GM12865 (cell line): ENCODE measurements at regions not wholly inside any gene's neighbourhood (a gene's known extent, or its start where the extent isn't known, plus 50 kb on each side); places are given as distances from the start of the nearest gene placed in this dataset.

Experiments used
- DNase-seq: peaks from one replicate; pipeline ENCODE4 v3.0.0; 2010; ENCODE audit warnings: low read depth
- H3K4me3 ChIP-seq: 2 replicates; pipeline ENCODE4 v1.5.1; 2011; ENCODE audit warnings: mild to moderate bottlenecking, low read depth, low read length, control low read depth
- CTCF ChIP-seq: IDR thresholded peaks from 2 replicates; pipeline ENCODE4 v1.5.1; 2011; ENCODE audit warnings: low read length, control low read depth, low read depth, inconsistent platforms; ENCODE audit not compliant: insufficient read depth; ENCODE audit errors: missing control alignments

GRCh38 chr11:110908401-110909105 is 196.3 kb upstream of the ARHGAP20 start:
- no peak for TF ChIP-seq CTCF
- no peak overlapping the region for H3K4me3 ChIP-seq
- no peak for DNase-seq

DNA sequence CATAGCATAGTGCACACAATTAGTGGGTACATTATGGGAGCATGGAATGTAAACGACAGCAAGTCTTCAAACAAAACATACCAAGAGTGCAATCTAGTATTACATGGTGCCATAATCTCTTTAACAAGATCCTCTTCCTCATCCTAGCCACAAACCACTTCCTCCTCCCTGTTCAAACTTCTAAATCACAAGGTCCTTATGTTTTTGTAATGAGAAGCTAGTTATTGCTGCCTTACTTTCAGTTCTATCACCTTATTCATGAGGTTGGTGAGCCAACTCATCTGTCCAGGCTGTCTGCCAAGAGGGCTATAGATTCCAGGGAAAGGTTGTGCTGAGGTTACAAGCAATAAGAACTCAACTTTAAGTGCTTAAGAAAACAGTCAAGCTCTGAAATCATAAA is 195.4 kb upstream of the ARHGAP20 start:
- no peak for TF ChIP-seq CTCF
- no peak overlapping the region for H3K4me3 ChIP-seq
- DNase-seq: peak; percentile 23

DNA sequence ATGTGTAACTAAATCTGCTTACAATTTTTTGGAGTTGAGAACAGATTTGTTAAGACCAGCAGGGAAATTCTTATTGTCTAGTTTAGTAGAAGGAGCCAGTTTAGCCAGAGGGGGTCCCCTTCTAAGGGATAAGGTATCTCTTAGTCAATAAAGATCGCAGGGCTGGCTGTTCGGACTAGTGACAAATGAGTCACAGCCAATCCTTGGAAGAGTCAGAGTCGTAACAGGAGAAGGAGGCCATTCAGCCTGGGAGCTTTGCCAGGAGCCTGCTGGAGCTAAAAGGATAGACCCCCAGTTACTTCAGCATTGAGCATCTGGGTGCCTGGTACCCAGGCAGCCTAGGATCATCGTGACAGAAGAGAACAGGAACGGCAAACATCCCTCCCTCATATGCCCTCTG is 191.6 kb upstream of the ARHGAP20 start:
- TF ChIP-seq CTCF: no peak
- no peak overlapping the region for H3K4me3 ChIP-seq
- no peak for DNase-seq

GRCh38 chr11:110903378-110903777 is 191.1 kb upstream of the ARHGAP20 start:
- TF ChIP-seq CTCF: no peak

DNA sequence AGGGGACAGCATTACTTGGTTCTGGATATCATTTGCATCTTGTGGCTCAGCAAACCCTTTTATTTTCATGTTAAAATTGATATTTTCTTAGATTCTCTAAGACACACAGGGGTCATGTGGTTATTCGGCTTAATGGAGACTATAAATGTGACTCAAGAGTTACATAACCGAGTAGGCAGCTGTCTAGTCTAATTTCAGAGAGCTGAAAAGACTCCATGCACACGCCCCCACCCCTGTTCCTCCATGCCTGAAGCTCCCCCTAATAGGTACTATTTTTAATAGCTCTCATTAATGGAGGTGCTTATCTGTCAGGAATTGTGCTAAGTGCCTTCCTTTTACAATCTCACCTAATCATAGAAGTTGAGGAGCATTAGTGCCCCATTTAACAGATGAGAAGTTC is 189.2 kb upstream of the ARHGAP20 start:
- TF ChIP-seq CTCF: no peak
- DNase-seq: no peak

More at GRCh38 chr11:110903378-110903777, 191.1 kb upstream of the ARHGAP20 start:
- DNase-seq: no peak
- no peak overlapping the region for H3K4me3 ChIP-seq

GRCh38 chr11:110900426-110900825 is 188.2 kb upstream of the ARHGAP20 start:
- no peak for DNase-seq
- TF ChIP-seq CTCF: no peak
- no peak overlapping the region for H3K4me3 ChIP-seq

More for the DNA sequence above, 189.2 kb upstream of the ARHGAP20 start:
- no peak overlapping the region for H3K4me3 ChIP-seq

DNA sequence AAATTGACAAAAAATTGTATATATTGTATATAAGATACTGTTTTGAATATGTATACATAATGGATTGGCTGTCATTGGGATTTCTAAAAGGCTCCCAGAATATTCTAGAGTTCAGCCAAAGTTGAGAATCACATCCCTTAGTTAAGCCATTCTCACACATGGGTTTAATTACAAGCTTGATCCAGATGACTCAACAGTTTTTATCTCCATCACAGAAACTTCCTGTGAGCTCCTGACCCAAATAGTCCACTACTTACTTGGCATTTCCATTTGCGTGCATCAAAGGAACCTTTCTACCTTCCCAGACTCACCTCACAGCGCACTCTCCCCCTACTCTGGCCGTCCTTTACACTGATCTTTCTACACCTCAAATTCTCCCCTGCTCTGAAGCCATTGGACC is 184.8 kb upstream of the ARHGAP20 start:
- no peak overlapping the region for H3K4me3 ChIP-seq
- DNase-seq: no peak
- TF ChIP-seq CTCF: no peak
